ENCODE measurements at regions not wholly inside any gene's neighbourhood (a gene's known extent, or its start where the extent isn't known, plus 50 kb on each side); places are given as distances from the start of the nearest gene placed in this dataset.
"Not testable (repeated sequence)": the region's sequence is repeated elsewhere in the genome, so short reads cannot be mapped to it uniquely, and the experiment has no call there.

- Histone ChIP-seq H3K27ac (no peak overlapping the region), H3K36me3 (no peaks in the 10 kb centered on the region), H3K4me1 (no peaks in the 10 kb centered on the region), H3K9me3 (peaks cover 10% of the 10 kb centered on the region), H3K27me3 (no peaks in the 10 kb centered on the region), H3K4me3 (no peak overlapping the region)
- TF ChIP-seq POLR2AphosphoS5 (IDR thresholded peaks at IDR 0.05): no peak
- TF ChIP-seq, protein P1, sequence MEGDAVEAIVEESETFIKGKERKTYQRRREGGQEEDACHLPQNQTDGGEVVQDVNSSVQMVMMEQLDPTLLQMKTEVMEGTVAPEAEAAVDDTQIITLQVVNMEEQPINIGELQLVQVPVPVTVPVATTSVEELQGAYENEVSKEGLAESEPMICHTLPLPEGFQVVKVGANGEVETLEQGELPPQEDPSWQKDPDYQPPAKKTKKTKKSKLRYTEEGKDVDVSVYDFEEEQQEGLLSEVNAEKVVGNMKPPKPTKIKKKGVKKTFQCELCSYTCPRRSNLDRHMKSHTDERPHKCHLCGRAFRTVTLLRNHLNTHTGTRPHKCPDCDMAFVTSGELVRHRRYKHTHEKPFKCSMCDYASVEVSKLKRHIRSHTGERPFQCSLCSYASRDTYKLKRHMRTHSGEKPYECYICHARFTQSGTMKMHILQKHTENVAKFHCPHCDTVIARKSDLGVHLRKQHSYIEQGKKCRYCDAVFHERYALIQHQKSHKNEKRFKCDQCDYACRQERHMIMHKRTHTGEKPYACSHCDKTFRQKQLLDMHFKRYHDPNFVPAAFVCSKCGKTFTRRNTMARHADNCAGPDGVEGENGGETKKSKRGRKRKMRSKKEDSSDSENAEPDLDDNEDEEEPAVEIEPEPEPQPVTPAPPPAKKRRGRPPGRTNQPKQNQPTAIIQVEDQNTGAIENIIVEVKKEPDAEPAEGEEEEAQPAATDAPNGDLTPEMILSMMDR (IDR thresholded peaks at IDR 0.05): no peak
- no peak for TF ChIP-seq POLR2A (IDR thresholded peaks at IDR 0.05)
- TF ChIP-seq EP300 (IDR thresholded peaks at IDR 0.05): no peak
- no peak for DNase-seq (ENCODE audit: low spot score in 2 of 2)
- WGBS: 62% methylated on average over 1 of the region's 1 CpG
Measured at GRCh38 chr7:91496251-91496820, 232.1 kb downstream of the FZD1 start.

- peaks cover 10% of the 10 kb centered on the region for H3K9me3 ChIP-seq
- not testable (repeated sequence) for H3K36me3 ChIP-seq; H3K4me3 ChIP-seq; DNase-seq (ENCODE audit: low spot score in 2 of 2); H3K27me3 ChIP-seq; H3K27ac ChIP-seq; H3K4me1 ChIP-seq
- WGBS: 86% methylated on average over 1 of the region's 1 CpG
Measured at GRCh38 chr7:91497277-91497676, 233.0 kb downstream of the FZD1 start.

GRCh38 chr7:91503934-91504555, 239.8 kb downstream of the FZD1 start:
- TF ChIP-seq EP300 (IDR thresholded peaks at IDR 0.05) (no peak), POLR2AphosphoS5 (IDR thresholded peaks at IDR 0.05) (no peak), POLR2A (IDR thresholded peaks at IDR 0.05) (no peak)
- TF ChIP-seq, protein P1 (IDR thresholded peaks at IDR 0.05): no peak
- Histone ChIP-seq H3K4me3 (no peak overlapping the region), H3K9me3 (peaks cover 6% of the 10 kb centered on the region), H3K4me1 (no peaks in the 10 kb centered on the region), H3K27me3 (no peaks in the 10 kb centered on the region), H3K27ac (no peak overlapping the region), H3K36me3 (no peaks in the 10 kb centered on the region)
- WGBS: 72% methylated on average over 3 of the region's 3 CpGs
- DNase-seq (ENCODE audit: low spot score in 2 of 2): no peak

DNA sequence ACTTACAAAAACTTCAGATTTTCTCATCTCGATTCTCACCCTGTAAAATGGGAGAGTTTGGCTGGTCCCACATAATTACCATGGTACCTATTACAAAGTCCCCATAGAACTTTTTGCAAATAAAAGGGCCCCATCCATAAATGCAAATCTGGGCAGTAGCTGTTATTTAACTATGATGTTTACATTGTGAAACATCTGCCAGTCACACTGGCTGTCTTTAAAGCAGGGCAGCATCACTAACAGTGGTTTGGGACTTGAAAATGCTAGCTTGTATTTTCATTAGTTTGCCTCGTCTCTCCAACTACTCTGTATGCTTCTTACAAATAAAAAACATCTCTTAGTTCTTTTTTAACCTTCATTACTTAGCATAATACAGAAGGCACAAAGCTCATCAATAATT, 240.7 kb downstream of the FZD1 start:
- no peak for DNase-seq (ENCODE audit: low spot score in 2 of 2)
- Histone ChIP-seq H3K27me3 (no peaks in the 10 kb centered on the region), H3K36me3 (no peaks in the 10 kb centered on the region), H3K4me3 (no peak overlapping the region), H3K9me3 (peaks cover 6% of the 10 kb centered on the region), H3K4me1 (no peaks in the 10 kb centered on the region), H3K27ac (no peak overlapping the region)
- 79% methylated on average over 2 of the region's 2 CpGs for WGBS
- TF ChIP-seq POLR2AphosphoS5 (IDR thresholded peaks at IDR 0.05) (no peak), POLR2A (IDR thresholded peaks at IDR 0.05) (no peak), EP300 (IDR thresholded peaks at IDR 0.05) (no peak)
- TF ChIP-seq, protein P1 (IDR thresholded peaks at IDR 0.05): no peak

DNA sequence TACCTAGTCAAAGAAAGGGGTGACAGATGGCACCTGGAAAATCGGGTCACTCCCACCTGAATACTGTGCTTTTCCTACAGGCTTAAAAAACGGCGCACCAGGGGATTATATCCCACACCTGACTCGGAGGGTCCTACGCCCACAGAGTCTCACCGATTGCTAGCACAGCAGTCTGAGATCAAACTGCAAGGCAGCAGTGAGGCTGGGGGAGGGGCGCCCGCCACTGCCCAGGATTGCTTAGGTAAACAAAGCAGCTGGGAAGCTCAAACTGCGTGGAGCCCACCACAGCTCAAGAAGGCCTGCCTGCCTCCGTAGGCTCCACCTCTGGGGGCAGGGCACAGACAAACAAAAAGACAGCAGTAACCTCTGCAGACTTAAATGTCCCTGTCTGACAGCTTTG, 242.7 kb downstream of the FZD1 start:
- H3K27me3 ChIP-seq; H3K9me3 ChIP-seq; H3K4me1 ChIP-seq; DNase-seq (ENCODE audit: low spot score in 2 of 2); H3K27ac ChIP-seq; H3K4me3 ChIP-seq; H3K36me3 ChIP-seq: not testable (repeated sequence)
- 85% methylated on average over 5 of the region's 10 CpGs for WGBS

- WGBS: 80% methylated on average over 1 of the region's 1 CpG
- H3K4me3 ChIP-seq; DNase-seq (ENCODE audit: low spot score in 2 of 2); H3K4me1 ChIP-seq; H3K27ac ChIP-seq; H3K27me3 ChIP-seq; H3K9me3 ChIP-seq; H3K36me3 ChIP-seq: not testable (repeated sequence)
Measured at GRCh38 chr7:91511861-91512260, 247.6 kb downstream of the FZD1 start.

GRCh38 chr7:91512958-91513357, 248.7 kb downstream of the FZD1 start:
- no peaks in the 10 kb centered on the region for H3K4me1 ChIP-seq
- H3K9me3 ChIP-seq: no peaks in the 10 kb centered on the region
- TF ChIP-seq, protein P1 (IDR thresholded peaks at IDR 0.05): no peak
- TF ChIP-seq POLR2AphosphoS5 (IDR thresholded peaks at IDR 0.05): no peak
- no peak for TF ChIP-seq EP300 (IDR thresholded peaks at IDR 0.05)
- TF ChIP-seq POLR2A (IDR thresholded peaks at IDR 0.05): no peak
- no peak overlapping the region for H3K4me3 ChIP-seq
- H3K27me3 ChIP-seq: no peaks in the 10 kb centered on the region
- 72% methylated on average over 3 of the region's 3 CpGs for WGBS
- no peak for DNase-seq (ENCODE audit: low spot score in 2 of 2)
- H3K36me3 ChIP-seq: no peaks in the 10 kb centered on the region
- H3K27ac ChIP-seq: no peak overlapping the region

Data from suprapubic skin (tissue), 4 donors.